ENCODE measurements at regions not wholly inside any gene's neighbourhood (a gene's known extent, or its start where the extent isn't known, plus 50 kb on each side); places are given as distances from the start of the nearest gene placed in this dataset.

- TF ChIP-seq, protein P1, sequence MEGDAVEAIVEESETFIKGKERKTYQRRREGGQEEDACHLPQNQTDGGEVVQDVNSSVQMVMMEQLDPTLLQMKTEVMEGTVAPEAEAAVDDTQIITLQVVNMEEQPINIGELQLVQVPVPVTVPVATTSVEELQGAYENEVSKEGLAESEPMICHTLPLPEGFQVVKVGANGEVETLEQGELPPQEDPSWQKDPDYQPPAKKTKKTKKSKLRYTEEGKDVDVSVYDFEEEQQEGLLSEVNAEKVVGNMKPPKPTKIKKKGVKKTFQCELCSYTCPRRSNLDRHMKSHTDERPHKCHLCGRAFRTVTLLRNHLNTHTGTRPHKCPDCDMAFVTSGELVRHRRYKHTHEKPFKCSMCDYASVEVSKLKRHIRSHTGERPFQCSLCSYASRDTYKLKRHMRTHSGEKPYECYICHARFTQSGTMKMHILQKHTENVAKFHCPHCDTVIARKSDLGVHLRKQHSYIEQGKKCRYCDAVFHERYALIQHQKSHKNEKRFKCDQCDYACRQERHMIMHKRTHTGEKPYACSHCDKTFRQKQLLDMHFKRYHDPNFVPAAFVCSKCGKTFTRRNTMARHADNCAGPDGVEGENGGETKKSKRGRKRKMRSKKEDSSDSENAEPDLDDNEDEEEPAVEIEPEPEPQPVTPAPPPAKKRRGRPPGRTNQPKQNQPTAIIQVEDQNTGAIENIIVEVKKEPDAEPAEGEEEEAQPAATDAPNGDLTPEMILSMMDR (IDR thresholded peaks at IDR 0.05): no peak
- TF ChIP-seq POLR2A (IDR thresholded peaks at IDR 0.05) (no peak), EP300 (IDR thresholded peaks at IDR 0.05) (no peak)
Observed at GRCh38 chr7:118629898-118630438, 405.5 kb downstream of the ANKRD7 start.

All from tibial nerve (tissue), 4 donors.